ENCODE measurements at regions not wholly inside any gene's neighbourhood (a gene's known extent, or its start where the extent isn't known, plus 50 kb on each side); places are given as distances from the start of the nearest gene placed in this dataset.
"Not testable (repeated sequence)": the region's sequence is repeated elsewhere in the genome, so short reads cannot be mapped to it uniquely, and the experiment has no call there.

- no peak for DNase-seq (ENCODE audit: low read depth, low spot score)
Measured at GRCh38 chrX:42832764-42833549, 55.0 kb upstream of the PPP1R2C start.

GRCh38 chrX:42833550-42833940, 55.6 kb upstream of the PPP1R2C start:
- DNase-seq (ENCODE audit: low read depth, low spot score): not testable (repeated sequence)

- DNase-seq (ENCODE audit: low read depth, low spot score): no peak
Measured at GRCh38 chrX:42837101-42837726, 59.3 kb upstream of the PPP1R2C start.

GRCh38 chrX:42837747-42838146, 59.8 kb upstream of the PPP1R2C start:
- no peak for DNase-seq (ENCODE audit: low read depth, low spot score)

- DNase-seq (ENCODE audit: low read depth, low spot score): no peak
Measured at GRCh38 chrX:42839632-42840031, 61.7 kb upstream of the PPP1R2C start.

- DNase-seq (ENCODE audit: low read depth, low spot score): no peak
Measured at GRCh38 chrX:42846741-42847140, 68.8 kb upstream of the PPP1R2C start.

- no peak for DNase-seq (ENCODE audit: low read depth, low spot score)
Measured at GRCh38 chrX:42855259-42855658, 77.3 kb upstream of the PPP1R2C start.

GRCh38 chrX:42857766-42858165, 79.8 kb upstream of the PPP1R2C start:
- DNase-seq (ENCODE audit: low read depth, low spot score): no peak

GRCh38 chrX:42869011-42869410, 91.0 kb upstream of the PPP1R2C start:
- no peak for DNase-seq (ENCODE audit: low read depth, low spot score)

GRCh38 chrX:42869659-42870476, 91.9 kb upstream of the PPP1R2C start:
- DNase-seq (ENCODE audit: low read depth, low spot score): peak; percentile 13

- DNase-seq (ENCODE audit: low read depth, low spot score): no peak
Measured at GRCh38 chrX:42886519-42886918, 108.6 kb upstream of the PPP1R2C start.

- no peak for DNase-seq (ENCODE audit: low read depth, low spot score)
Measured at GRCh38 chrX:42900947-42901346, 123.0 kb upstream of the PPP1R2C start.

GRCh38 chrX:42902513-42902912, 124.5 kb upstream of the PPP1R2C start:
- DNase-seq (ENCODE audit: low read depth, low spot score): no peak

GRCh38 chrX:42920752-42921151, 142.8 kb upstream of the PPP1R2C start:
- DNase-seq (ENCODE audit: low read depth, low spot score): no peak

GRCh38 chrX:42930071-42930470, 152.1 kb upstream of the PPP1R2C start:
- no peak for DNase-seq (ENCODE audit: low read depth, low spot score)

GRCh38 chrX:42930951-42931350, 153.0 kb upstream of the PPP1R2C start:
- DNase-seq (ENCODE audit: low read depth, low spot score): no peak

GRCh38 chrX:42933187-42933586, 155.2 kb upstream of the PPP1R2C start:
- DNase-seq (ENCODE audit: low read depth, low spot score): no peak

GRCh38 chrX:42934020-42934726, 156.2 kb upstream of the PPP1R2C start:
- DNase-seq (ENCODE audit: low read depth, low spot score): no peak

- DNase-seq (ENCODE audit: low read depth, low spot score): no peak
Measured at GRCh38 chrX:42941671-42942070, 163.7 kb upstream of the PPP1R2C start.

- no peak for DNase-seq (ENCODE audit: low read depth, low spot score)
Measured at GRCh38 chrX:42943051-42943974, 165.3 kb upstream of the PPP1R2C start.
